GM04504 (cell line): ENCODE measurements at regions not wholly inside any gene's neighbourhood (a gene's known extent, or its start where the extent isn't known, plus 50 kb on each side); places are given as distances from the start of the nearest gene placed in this dataset.

ENCODE experiments used
- DNase-seq: peaks from one replicate; pipeline ENCODE4 v3.0.0-alpha.2; 2012; ENCODE audit warnings: low read depth

DNA sequence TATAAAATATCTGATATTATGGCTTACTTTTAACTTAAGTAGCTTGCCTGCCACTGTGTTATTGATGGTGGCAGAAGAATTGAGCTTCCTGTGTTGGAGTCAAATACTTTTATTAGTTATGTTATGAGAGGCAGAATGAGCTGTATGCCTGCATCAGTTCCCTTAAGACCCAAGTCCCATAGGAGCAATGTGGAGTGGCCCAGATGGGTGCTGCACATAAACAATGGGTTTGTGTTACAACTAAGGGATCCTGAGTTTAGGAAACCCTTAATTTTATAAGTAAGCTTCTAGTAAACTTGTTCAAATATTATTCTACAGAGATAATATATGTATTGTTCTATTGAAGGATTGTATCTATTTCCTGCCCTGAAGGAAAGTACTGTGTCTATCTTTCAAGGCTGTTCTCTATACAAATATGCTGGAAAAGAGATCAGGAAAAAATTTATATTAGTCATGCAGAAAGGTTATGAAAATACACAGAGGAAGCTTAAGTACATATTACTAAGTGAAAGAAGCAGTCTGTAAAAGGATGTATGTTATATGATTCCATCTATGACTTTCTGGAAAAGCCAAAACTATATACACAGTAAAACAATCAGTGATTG lies 2018.0 kb upstream of the PCDH20 start:
- DNase-seq = no peak

DNA sequence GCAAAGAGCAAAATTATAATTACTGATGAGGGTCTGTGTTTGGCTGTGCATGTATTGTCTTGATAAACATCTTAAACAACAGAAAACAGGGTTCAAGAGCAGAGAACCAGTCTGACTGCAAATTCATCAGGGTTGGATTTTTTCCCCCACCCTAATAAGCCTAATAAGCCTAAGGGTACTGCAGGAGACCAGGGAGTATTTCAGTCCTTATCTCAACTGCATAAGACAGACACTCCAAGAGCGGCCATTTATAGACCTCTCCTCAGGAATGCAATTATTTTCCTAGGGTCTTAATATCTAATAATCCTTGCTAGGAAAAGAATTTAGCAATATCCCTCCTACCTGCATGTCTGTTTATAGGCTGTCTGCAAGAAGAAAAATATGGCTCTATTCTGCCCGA lies 2011.5 kb upstream of the PCDH20 start:
- DNase-seq = no peak

DNA sequence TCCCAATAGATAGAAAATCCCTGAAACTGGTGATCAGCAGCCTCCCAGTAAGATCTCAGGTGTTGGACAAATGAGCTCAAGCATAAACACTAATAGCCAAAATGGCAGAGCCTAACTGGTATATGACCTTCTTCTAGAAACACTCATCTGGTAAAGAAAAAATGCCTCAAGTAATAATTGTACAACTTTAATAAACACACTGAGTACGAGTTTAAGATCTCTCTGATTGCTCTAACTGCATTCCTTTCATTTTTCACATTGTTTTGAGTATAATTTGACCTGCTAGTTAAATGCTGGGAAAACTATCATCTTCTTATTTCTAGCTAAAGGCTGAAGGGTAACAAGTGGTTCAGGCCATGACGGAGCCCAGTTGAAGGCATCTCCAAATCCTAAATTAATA lies 2009.5 kb upstream of the PCDH20 start:
- no peak for DNase-seq

DNA sequence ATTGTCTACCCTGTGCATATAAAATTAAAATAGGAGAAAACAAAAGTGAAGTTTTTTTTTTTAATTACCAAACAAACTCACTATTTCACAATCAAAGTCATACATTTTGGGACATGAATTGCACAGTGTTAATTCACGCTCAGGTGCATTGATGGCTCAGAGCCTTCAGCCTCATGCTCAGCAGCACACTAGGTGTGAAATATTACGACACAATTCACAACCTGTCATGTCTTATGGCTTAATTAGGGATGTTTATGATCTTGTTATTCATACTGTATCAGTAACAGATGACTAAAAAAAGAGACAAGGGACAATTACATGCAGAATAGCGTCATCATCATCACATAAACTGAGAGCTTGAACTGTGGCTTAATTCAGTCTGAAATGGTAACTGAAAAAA lies 2005.5 kb upstream of the PCDH20 start:
- no peak for DNase-seq

DNA sequence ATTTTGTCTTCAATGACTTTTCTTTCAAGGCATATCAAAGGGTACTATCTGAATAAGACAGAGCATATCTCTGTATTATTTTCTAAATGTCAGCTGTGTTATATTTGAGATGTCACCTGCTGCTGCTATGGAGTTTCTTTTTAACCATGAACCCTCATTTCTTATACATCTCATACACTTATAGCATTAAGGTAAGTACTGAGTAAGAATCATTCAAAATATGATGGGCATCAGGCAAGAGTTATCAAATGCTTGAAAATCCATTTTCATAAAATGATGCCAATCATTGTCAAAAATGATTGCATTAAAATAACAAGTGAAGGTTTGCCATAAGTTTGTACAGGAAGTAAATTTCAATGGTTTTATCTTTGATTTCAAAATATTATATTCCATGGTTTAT lies 2005.0 kb upstream of the PCDH20 start:
- no peak for DNase-seq

DNA sequence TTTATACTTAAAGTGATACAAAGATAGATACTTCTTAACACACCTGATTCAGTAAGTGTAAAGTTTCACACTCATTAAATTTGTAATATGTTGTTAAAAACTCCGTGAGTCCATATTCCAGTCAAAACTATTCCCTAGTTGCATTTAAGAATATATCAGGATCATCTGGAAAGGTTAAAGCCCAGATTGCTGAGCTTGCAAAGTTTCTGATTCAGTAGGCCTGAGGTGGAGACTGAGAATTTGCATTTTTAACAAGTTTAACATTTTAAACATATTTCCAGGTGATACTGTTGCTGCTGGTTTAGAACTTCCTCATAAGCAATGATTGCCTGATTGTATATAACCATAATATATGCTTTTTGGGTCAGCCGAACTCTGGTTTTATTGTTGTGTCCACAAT lies 1998.6 kb upstream of the PCDH20 start:
- DNase-seq = no peak

DNA sequence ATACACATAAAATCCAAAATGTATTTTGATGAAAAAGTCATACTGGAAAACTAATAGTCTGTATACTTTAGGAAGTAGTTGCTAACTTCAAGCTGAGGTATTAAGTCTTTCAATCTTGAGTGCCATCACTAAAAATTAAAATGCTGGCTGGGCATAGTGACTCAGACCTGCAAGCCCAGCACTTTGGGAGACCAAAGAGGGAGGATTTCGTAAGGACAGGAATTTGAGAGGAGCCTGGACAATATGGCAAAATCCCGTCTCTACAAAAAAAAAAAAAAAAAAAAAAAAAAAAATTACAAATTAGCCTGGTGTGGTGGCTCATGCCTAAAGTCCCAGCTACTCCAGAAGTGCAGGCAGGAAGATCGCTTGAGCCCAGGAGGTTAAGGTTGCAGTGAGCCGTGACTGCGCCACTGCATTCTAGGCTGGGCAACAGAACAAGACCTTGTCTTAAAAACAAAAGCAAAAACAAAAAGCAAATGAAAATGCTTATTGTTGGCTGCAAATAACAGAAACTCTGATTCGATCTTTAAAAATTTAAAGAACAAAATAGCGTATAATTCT lies 1994.2 kb upstream of the PCDH20 start:
- no peak for DNase-seq

DNA sequence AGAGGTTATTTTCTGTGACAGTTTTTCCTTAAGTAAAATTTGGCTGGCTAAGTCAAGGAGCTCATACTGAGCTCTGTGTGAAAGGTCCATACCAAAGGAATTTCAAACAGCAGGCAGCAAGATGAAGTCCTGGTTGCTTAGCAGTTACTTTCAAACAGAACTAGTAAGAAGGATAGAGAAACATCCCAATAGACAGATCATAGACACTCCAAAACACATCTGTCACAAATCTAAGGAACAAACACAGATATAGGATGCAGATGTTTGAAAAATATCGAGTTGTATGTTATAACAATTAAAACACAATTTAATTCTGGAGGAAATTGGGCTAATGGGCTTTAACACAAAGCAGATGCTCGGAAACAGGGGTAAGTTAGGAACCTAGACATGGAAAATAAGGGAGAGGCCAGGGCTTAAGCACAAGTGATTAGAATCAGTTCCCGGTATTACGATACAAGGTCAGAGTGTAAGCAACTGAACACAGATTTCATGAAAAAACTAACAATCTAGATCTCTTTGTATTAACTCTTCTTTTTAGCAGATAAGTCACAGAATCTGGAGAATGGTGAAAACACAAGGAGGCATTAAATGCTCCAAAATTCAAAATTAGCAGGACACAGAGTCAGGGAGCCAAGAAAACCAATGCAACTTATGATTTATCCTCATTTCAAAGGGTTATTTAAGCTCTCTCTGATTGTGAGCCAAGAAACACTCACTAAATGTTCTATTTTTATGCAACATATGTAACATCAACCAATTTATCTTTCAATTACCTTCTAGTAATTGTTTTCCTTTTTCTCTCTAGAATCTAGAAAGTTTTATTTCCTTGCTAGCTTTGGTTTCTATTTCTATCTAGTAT lies 1992.9 kb upstream of the PCDH20 start:
- no peak for DNase-seq

DNA sequence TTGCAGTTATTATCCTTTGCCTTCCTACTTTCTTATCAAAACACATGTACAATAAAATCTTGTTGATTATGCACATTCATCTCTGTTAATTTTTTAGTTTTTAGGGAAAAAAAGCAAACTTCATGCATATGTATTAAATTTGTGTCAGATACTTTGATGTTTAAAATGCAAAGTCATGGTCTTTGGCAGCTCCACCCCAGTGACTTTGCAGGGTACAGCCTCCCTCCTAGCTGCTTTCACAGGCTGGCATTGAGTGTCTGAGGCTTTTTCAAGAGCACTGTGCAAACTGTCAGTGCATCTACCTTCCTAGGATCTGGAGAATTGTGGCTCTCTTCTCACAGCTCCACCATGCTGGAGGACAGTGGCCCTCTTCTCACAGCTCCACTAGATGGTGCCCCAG lies 1988.1 kb upstream of the PCDH20 start:
- DNase-seq = no peak

DNA sequence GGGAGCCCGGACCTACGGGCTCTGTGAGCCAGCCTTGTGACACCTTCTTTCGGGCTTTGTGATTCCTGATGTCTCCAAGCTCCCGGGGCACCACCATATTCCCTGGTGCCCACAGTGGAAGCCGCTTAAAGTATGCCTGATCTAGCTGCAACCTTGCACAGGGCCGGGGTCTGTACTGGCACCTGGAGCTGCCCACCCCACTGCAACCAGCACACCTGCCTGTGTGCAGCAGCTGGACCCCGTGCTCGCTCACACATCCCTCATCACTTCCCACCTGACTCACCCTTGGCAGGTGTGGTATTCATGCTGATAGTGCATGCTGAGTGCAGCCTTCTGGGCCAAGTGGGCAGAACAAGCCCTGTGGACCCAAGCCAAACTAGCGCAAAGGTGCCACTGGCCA lies 1981.1 kb upstream of the PCDH20 start:
- DNase-seq = no peak

DNA sequence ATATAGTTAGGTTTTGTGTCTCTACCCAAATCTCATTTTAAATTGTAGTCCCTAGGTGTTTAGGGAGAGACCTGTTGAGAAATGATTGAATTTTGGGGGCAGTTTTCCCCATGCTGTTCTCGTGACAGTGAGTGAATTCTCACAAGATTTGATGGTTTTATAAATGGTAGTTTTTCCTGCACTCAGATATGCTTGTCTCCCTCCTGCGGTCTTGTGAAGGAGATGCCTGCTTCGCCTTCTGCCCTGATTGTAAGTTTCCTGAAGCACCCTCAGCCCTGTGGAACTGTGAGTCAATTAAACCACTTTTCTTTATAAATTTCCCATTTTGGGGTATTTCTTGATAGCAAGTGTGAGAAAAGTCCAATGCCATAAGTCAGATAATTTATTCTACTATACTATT lies 1977.5 kb upstream of the PCDH20 start:
- DNase-seq = no peak

DNA sequence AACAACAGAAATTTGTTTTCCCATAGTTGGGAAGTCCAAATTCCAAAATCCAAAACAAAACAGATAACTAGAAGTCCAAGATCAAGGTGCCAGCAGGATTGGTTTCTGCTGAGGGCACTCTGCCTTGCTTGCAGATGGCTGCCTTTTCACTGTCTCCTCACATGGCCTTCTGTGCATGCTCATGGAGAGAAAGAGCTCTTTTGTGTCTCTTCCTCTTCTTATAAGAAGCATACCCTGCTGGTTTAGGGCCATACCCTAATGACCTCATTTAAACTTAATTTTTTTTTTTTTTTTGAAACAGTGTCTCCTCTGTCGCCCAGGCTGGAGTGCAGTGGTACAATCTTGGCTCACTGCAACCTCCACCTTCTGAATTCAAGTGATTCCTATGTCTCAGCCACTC lies 1974.1 kb upstream of the PCDH20 start:
- no peak for DNase-seq

DNA sequence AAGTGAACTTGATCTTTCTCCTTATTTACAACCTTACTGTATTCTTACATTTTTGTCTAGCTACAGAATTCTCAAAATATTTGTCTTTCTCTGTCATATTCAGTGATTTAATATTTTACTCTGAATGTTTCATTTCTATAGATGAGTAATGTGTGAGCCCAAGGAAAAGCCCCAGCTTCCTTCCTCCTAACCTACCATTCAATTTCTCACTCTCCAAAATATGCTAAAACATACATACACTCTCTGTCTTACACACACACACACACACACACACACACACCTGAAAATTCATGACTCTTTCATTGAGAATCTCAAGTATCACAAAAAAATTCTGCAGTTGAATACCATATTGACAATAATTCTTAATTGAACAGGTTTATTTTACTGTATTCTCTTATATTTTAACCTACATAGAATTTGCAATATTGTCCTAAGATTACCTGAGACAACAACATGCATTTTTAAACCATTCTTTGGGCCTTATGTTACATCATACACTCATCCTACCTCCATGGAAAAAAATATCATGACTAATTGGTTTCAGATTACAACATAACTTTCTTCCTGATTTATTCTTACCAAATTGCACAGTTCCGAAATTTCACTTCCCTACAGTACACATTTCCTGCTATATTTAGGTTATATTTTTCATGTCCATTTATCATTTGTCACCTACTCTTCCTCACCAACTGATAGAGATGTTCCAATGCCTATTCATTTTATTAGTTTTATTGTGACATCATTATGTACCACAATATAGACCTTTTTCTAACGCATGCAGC lies 1965.6 kb upstream of the PCDH20 start:
- no peak for DNase-seq

DNA sequence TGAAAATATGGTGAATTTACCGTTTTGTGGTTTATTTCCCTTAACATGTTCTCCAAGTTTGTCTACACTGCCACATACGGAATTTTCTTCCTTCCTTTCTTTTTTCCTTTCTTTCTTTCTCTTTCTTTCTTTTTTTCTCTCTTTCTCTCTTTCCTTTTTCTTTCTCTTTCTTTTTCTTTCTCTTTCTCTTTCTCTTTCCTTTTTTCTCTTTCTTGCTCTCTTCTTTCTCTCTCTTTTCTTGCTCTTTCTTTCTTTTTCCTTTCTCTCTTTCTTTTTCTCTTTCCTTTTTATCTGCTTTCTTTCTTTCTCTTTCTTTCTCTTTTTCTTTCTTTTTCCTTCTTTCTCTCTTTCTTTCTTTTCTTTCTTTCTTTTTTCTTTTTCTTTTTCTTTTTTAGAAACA lies 1962.3 kb upstream of the PCDH20 start:
- DNase-seq = no peak

DNA sequence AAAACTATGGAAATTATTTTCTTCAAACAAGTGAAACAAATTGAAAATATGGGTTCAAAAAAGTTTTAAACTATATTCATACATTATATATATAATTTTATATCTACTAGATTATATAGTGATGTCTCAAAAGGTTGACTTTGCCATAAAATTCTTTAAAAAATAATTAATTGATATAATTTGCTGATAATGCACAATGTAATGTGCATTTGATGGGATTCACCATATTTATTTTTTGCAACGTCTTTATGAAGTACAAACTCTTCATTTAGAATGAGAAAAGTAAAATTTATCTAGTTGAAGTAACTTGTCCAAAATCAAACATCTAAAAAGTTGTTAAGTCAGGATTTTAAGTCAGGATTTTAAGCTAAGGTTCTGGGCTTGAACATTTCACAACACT lies 1954.5 kb upstream of the PCDH20 start:
- DNase-seq = no peak

DNA sequence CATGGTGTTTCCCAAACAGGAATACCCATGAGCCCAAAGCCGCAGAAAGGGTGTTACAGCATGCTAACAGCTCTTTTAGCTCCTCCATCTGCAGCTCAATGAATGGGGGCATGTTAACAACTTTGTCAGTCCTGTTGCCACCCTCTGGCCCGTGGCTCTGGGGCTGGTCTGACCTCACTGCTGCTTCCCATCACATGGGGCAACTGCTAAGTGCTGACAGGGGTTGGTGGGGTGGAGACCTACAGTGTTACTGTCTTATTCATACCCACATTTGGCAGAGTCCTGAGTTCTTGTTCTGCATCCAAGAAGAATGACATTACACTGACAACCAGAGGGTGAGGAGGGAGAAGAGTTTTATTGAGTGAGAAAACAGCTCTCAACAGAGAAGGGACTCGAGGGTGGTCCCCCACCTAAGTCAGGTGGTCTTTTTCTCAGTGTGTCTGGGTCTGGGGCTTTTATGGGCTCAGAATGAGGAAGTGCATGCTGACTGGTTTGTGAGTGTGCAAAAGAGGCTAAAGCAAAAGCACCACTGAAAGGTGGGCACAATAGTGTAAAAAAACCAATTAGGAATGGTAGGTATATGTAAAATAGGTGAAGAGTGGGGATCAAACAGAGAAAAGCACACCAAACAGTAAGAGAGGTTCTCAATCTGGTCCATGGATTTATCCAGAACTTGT lies 1952.0 kb upstream of the PCDH20 start:
- DNase-seq = peak; percentile 1

DNA sequence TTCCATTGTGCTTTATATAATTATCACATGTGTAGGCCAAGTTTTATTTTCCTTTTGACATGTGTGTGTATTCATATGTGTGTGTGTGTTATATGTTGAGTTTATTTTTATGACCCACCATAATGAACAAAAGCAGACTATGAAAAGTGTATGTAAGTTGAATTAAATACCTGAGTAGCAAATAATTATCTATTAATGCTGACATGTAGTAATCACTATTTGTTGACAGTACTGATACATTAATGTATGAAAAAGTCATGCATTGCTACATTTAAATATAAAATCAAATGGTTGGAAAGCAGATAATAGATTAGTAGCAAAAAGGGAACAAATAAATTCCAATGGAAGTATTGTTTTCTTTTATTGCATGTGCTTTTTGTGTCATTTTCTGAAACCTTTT lies 1948.5 kb upstream of the PCDH20 start:
- DNase-seq = no peak

DNA sequence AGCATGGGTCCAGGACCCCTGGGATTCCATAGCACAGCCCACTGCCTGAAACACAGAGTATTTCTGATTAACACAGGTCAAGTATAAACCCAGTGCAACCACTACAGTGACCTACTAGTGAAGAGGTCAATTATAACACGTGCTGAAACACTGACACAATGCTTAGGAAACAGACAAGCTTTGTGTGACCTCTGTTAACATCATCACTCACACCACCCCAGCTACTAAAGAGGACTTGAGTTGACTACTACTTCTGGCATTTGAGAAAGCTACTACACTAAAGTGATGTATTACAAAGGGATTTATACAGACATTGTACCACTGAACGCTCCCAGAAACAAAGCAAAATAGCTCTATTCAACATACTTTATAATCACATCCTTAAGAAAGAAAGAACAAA lies 1935.9 kb upstream of the PCDH20 start:
- no peak for DNase-seq

DNA sequence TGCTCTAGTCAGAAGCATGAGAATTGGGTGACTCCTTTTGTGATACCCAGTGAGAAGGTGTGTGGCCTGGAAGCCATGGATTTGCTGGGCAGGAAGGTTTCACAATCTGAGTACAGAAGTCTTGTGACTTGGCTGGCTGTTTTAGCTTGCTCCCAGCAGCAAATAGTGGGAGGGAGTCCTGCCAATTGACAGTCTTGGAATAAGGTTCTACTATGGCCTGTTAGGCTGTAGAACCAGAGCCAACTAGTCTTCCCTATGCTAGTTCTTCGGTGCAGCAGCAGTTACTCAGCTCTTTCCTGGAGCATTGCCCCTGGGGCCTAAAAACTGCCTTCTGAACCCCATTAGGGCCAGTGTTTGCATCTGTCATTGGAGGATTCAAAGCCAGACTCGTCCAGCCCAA lies 1935.4 kb upstream of the PCDH20 start:
- DNase-seq = no peak

DNA sequence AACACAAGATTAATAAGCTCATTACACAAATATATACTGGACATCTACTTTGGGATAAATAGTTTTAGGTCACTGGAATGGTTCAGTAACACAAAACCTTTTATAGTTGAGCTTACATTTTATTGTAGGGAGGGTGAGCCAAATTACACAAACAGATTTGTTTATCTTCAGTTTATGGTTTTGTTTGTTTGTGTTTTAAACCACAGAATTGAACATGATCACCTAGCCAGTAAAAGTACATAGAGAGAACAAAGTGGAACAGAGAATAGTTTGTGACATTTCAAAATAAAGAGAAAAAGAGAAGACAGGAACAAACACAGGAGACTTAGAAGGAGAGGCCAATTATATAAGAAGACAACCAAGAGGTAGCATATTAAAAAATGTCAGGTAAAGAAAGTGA lies 1930.2 kb upstream of the PCDH20 start:
- DNase-seq = no peak

DNA sequence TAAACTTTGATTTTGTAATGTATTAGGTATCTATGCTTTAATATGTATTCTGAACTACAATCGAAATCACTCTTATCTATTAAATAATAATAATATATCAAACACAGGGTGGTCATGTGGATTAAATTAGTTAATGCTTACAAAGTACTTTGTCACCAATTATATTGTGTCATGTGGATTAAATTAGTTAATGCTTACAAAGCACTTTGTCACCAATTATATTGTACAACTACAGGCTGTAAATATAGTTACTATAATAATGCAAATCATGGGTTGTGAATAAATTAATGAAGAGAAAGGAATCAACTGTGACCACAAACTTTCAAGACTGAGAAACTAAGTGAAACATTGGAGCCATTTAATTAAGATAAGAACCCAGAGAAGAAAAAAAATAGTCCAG lies 1929.1 kb upstream of the PCDH20 start:
- no peak for DNase-seq

DNA sequence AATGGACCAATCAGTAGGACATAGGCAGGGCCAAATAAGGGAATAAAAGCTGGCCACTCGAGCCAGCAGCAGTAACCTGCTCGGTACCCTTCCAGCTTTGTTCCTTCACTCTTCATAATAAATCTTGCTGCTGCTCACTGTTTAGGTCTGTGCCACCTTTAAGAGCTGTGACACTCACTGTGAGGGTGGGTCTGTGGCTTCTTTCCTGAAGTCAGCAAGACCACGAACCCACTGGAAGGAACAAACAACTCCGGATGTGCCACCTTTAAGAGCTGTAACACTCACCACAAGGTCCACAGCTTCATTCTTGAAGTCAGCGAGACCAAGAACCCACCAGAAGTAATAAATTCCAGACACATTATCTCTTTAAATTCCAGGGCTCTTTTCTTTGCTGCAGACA lies 1922.3 kb upstream of the PCDH20 start:
- no peak for DNase-seq
